ENCODE measurements at regions not wholly inside any gene's neighbourhood (a gene's known extent, or its start where the extent isn't known, plus 50 kb on each side); places are given as distances from the start of the nearest gene placed in this dataset.

- Histone ChIP-seq H3K9me2 (replicated peaks; ENCODE audit: insufficient read depth, low read length) (no peaks in the 10 kb centered on the region), H3K9ac (ENCODE audit: low read length) (no peak overlapping the region), H3K4me3 (ENCODE audit: low read length) (no peak overlapping the region), H3K36me3 (ENCODE audit: insufficient read depth, low read length) (no peaks in the 10 kb centered on the region), H3K27ac (ENCODE audit: low read length) (no peak overlapping the region), H4K20me1 (ENCODE audit: insufficient read depth, low read depth, low read length) (no peaks in the 10 kb centered on the region), H3K9me3 (ENCODE audit: low read length) (no peaks in the 10 kb centered on the region), H2AFZ (ENCODE audit: low read length) (no peak overlapping the region), H3K4me2 (ENCODE audit: low read depth, low read length, poor library complexity, severe bottlenecking) (no peak overlapping the region), H3K4me1 (ENCODE audit: low read length) (no peaks in the 10 kb centered on the region), H3K79me2 (ENCODE audit: low read length) (no peaks in the 10 kb centered on the region), H3K27me3 (ENCODE audit: low read length) (no peaks in the 10 kb centered on the region)
- DNase-seq = no peak
These were observed 202.0 kb downstream of the BCAT1 start for GRCh38 chr12:24746864-24747263.

- no peaks in the 10 kb centered on the region for H3K4me1 ChIP-seq (ENCODE audit: low read length)
- no peaks in the 10 kb centered on the region for H4K20me1 ChIP-seq (ENCODE audit: insufficient read depth, low read depth, low read length)
- H3K36me3 ChIP-seq (ENCODE audit: insufficient read depth, low read length) = no peaks in the 10 kb centered on the region
- H3K9me3 ChIP-seq (ENCODE audit: low read length) = no peaks in the 10 kb centered on the region
- no peak overlapping the region for H3K4me3 ChIP-seq (ENCODE audit: low read length)
- no peak overlapping the region for H2AFZ ChIP-seq (ENCODE audit: low read length)
- H3K79me2 ChIP-seq (ENCODE audit: low read length) = no peaks in the 10 kb centered on the region
- no peaks in the 10 kb centered on the region for H3K9me2 ChIP-seq (replicated peaks; ENCODE audit: insufficient read depth, low read length)
- no peak overlapping the region for H3K9ac ChIP-seq (ENCODE audit: low read length)
- DNase-seq = no peak
- H3K27me3 ChIP-seq (ENCODE audit: low read length) = no peaks in the 10 kb centered on the region
- H3K4me2 ChIP-seq (ENCODE audit: low read depth, low read length, poor library complexity, severe bottlenecking) = no peak overlapping the region
- H3K27ac ChIP-seq (ENCODE audit: low read length) = no peak overlapping the region
These were observed 202.8 kb downstream of the BCAT1 start for GRCh38 chr12:24746006-24746671.

- no peak overlapping the region for H3K27ac ChIP-seq (ENCODE audit: low read length)
- H3K79me2 ChIP-seq (ENCODE audit: low read length) = no peaks in the 10 kb centered on the region
- H3K9me3 ChIP-seq (ENCODE audit: low read length) = no peaks in the 10 kb centered on the region
- H3K4me2 ChIP-seq (ENCODE audit: low read depth, low read length, poor library complexity, severe bottlenecking) = no peak overlapping the region
- H3K4me3 ChIP-seq (ENCODE audit: low read length) = no peak overlapping the region
- H4K20me1 ChIP-seq (ENCODE audit: insufficient read depth, low read depth, low read length) = no peaks in the 10 kb centered on the region
- no peak overlapping the region for H3K9ac ChIP-seq (ENCODE audit: low read length)
- no peak overlapping the region for H2AFZ ChIP-seq (ENCODE audit: low read length)
- H3K36me3 ChIP-seq (ENCODE audit: insufficient read depth, low read length) = no peaks in the 10 kb centered on the region
- no peaks in the 10 kb centered on the region for H3K9me2 ChIP-seq (replicated peaks; ENCODE audit: insufficient read depth, low read length)
- no peak for DNase-seq
- no peaks in the 10 kb centered on the region for H3K4me1 ChIP-seq (ENCODE audit: low read length)
- H3K27me3 ChIP-seq (ENCODE audit: low read length) = no peaks in the 10 kb centered on the region
These were observed 204.7 kb downstream of the BCAT1 start for GRCh38 chr12:24743941-24744793.

GRCh38 chr12:24742378-24742777 is 206.5 kb downstream of the BCAT1 start:
- Histone ChIP-seq H3K9ac (ENCODE audit: low read length) (no peak overlapping the region), H2AFZ (ENCODE audit: low read length) (no peak overlapping the region), H3K27ac (ENCODE audit: low read length) (no peak overlapping the region)

DNA sequence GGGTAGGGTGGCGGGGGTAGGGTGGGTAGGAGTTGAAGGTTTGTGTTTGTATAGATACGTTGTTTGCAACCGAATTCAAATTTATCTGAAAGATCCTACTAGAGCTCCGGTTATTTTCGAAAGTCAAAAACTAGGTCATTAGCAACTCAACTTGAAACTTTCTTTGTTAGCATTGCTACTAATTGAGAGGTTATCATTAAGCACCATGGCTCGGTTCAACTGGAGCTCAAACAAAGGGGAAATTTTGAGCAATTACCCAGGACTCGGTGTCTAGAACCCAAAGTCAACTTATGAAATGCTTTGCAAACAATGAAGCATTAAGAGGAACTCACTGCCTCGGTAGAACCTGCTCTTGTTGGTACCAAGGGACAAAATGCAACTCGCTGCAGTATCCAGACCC is 207.7 kb downstream of the BCAT1 start:
- Histone ChIP-seq H3K27ac (ENCODE audit: low read length) (no peak overlapping the region), H3K4me2 (ENCODE audit: low read depth, low read length, poor library complexity, severe bottlenecking) (no peak overlapping the region), H3K9ac (ENCODE audit: low read length) (no peak overlapping the region), H3K9me3 (ENCODE audit: low read length) (no peaks in the 10 kb centered on the region), H3K79me2 (ENCODE audit: low read length) (no peaks in the 10 kb centered on the region), H3K4me3 (ENCODE audit: low read length) (no peak overlapping the region), H3K9me2 (replicated peaks; ENCODE audit: insufficient read depth, low read length) (no peaks in the 10 kb centered on the region), H3K27me3 (ENCODE audit: low read length) (no peaks in the 10 kb centered on the region), H3K36me3 (ENCODE audit: insufficient read depth, low read length) (no peaks in the 10 kb centered on the region), H2AFZ (ENCODE audit: low read length) (no peak overlapping the region), H3K4me1 (ENCODE audit: low read length) (peaks cover 8% of the 10 kb centered on the region), H4K20me1 (ENCODE audit: insufficient read depth, low read depth, low read length) (no peaks in the 10 kb centered on the region)
- no peak for DNase-seq

More at GRCh38 chr12:24742378-24742777, 206.5 kb downstream of the BCAT1 start:
- Histone ChIP-seq H3K27me3 (ENCODE audit: low read length) (no peaks in the 10 kb centered on the region), H3K4me2 (ENCODE audit: low read depth, low read length, poor library complexity, severe bottlenecking) (no peak overlapping the region), H3K4me1 (ENCODE audit: low read length) (peaks cover 2% of the 10 kb centered on the region; the same call in 1 of the 2 replicates), H4K20me1 (ENCODE audit: insufficient read depth, low read depth, low read length) (no peaks in the 10 kb centered on the region), H3K9me2 (replicated peaks; ENCODE audit: insufficient read depth, low read length) (no peaks in the 10 kb centered on the region), H3K9me3 (ENCODE audit: low read length) (no peaks in the 10 kb centered on the region), H3K4me3 (ENCODE audit: low read length) (no peak overlapping the region), H3K79me2 (ENCODE audit: low read length) (no peaks in the 10 kb centered on the region), H3K36me3 (ENCODE audit: insufficient read depth, low read length) (no peaks in the 10 kb centered on the region)
- DNase-seq = no peak

DNA sequence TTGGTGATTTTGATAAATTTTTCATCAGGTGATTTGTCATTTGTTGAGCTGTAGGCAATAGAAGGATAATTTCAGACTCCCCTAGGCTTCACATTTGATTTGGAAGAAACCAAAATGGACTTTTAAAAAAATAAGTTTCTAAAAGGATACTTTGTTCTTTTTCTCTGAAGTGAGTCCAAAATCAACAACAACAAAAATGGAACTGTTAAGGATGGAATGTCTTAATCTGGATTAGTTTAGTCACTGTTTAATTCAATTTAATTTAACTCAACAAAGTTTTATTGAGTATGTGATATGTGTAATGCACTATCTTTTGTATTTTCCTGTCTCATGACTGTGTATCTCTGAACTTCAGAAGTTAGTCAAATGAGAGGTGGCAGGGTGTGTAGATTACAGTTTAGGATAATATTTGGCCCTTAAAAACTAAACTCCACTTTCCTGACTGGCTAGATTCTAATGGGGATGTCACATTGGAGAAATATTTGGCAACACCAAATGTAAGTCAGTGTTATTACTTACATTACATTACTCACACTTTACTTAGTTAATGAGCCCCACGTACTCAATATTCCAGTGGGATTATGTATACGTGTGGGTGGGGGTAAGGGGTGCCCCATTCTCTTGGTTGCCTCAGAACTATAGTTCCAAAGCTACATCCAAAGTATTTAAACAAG is 209.7 kb downstream of the BCAT1 start:
- no peaks in the 10 kb centered on the region for H3K36me3 ChIP-seq (ENCODE audit: insufficient read depth, low read length)
- no peaks in the 10 kb centered on the region for H3K27me3 ChIP-seq (ENCODE audit: low read length)
- DNase-seq = no peak
- H3K79me2 ChIP-seq (ENCODE audit: low read length) = no peaks in the 10 kb centered on the region
- no peak overlapping the region for H3K4me3 ChIP-seq (ENCODE audit: low read length)
- no peaks in the 10 kb centered on the region for H3K9me2 ChIP-seq (replicated peaks; ENCODE audit: insufficient read depth, low read length)
- H3K9me3 ChIP-seq (ENCODE audit: low read length) = no peaks in the 10 kb centered on the region
- no peak overlapping the region for H3K4me2 ChIP-seq (ENCODE audit: low read depth, low read length, poor library complexity, severe bottlenecking)
- H3K27ac ChIP-seq (ENCODE audit: low read length) = no peak overlapping the region
- no peak overlapping the region for H2AFZ ChIP-seq (ENCODE audit: low read length)
- H3K9ac ChIP-seq (ENCODE audit: low read length) = no peak overlapping the region
- no peaks in the 10 kb centered on the region for H4K20me1 ChIP-seq (ENCODE audit: insufficient read depth, low read depth, low read length)
- peaks cover 19% of the 10 kb centered on the region for H3K4me1 ChIP-seq (ENCODE audit: low read length)

DNA sequence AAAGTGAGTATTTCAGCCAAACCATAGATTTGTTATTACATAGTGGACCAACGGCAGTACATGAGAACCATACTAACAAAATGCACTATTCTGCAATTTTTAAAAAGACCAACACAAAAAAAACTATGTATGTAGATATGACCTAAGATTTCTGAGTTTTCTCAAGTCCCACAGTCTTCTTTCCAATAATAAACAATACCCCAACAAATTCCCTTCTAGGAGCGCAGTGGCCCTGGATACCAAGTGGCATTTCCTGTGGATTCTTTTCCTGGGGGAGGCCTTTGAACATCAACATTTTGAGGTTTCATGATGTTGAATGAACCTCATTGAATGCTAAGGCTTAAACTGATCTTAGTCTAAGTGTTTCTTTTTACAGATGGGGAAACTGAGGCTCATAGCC is 210.5 kb downstream of the BCAT1 start:
- Histone ChIP-seq H3K4me2 (ENCODE audit: low read depth, low read length, poor library complexity, severe bottlenecking) (no peak overlapping the region), H2AFZ (ENCODE audit: low read length) (no peak overlapping the region), H3K36me3 (ENCODE audit: insufficient read depth, low read length) (no peaks in the 10 kb centered on the region), H3K27me3 (ENCODE audit: low read length) (no peaks in the 10 kb centered on the region), H3K4me3 (ENCODE audit: low read length) (no peak overlapping the region), H3K27ac (ENCODE audit: low read length) (no peak overlapping the region), H3K9me3 (ENCODE audit: low read length) (no peaks in the 10 kb centered on the region), H3K79me2 (ENCODE audit: low read length) (no peaks in the 10 kb centered on the region), H4K20me1 (ENCODE audit: insufficient read depth, low read depth, low read length) (no peaks in the 10 kb centered on the region), H3K9ac (ENCODE audit: low read length) (no peak overlapping the region), H3K4me1 (ENCODE audit: low read length) (peaks cover 27% of the 10 kb centered on the region), H3K9me2 (replicated peaks; ENCODE audit: insufficient read depth, low read length) (no peaks in the 10 kb centered on the region)
- DNase-seq = no peak

DNA sequence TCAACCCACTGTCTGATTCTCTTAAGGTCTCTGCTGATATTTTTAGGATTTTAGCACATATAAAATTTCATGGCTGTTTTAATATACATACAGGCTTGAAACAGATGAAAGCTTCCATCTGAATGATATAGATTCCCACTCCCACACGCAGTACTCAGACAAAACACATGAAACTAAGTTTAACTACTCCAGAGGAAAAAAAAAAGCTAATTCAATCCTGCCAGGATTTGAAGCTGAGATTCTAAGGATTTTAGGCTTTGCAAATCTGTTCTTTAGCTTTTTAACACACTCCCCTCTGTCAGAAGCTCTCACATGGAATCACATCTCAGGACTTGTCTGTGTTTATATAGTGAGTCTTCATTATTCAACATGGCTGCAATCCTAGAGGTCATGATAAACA is 217.3 kb downstream of the BCAT1 start:
- H3K9ac ChIP-seq (ENCODE audit: low read length) = no peak overlapping the region
- no peaks in the 10 kb centered on the region for H3K36me3 ChIP-seq (ENCODE audit: insufficient read depth, low read length)
- no peak overlapping the region for H2AFZ ChIP-seq (ENCODE audit: low read length)
- H3K27me3 ChIP-seq (ENCODE audit: low read length) = no peaks in the 10 kb centered on the region
- H3K79me2 ChIP-seq (ENCODE audit: low read length) = no peaks in the 10 kb centered on the region
- no peak for DNase-seq
- H3K4me3 ChIP-seq (ENCODE audit: low read length) = no peak overlapping the region
- H3K4me1 ChIP-seq (ENCODE audit: low read length) = peaks cover 59% of the 10 kb centered on the region
- no peak overlapping the region for H3K4me2 ChIP-seq (ENCODE audit: low read depth, low read length, poor library complexity, severe bottlenecking)
- H3K27ac ChIP-seq (ENCODE audit: low read length) = no peak overlapping the region
- H3K9me3 ChIP-seq (ENCODE audit: low read length) = no peaks in the 10 kb centered on the region
- no peaks in the 10 kb centered on the region for H4K20me1 ChIP-seq (ENCODE audit: insufficient read depth, low read depth, low read length)
- H3K9me2 ChIP-seq (replicated peaks; ENCODE audit: insufficient read depth, low read length) = no peaks in the 10 kb centered on the region
